ENCODE measurements at regions not wholly inside any gene's neighbourhood (a gene's known extent, or its start where the extent isn't known, plus 50 kb on each side); places are given as distances from the start of the nearest gene placed in this dataset.

- TF ChIP-seq POLR2A (IDR thresholded peaks at IDR 0.05): no peak
- TF ChIP-seq, protein P1, sequence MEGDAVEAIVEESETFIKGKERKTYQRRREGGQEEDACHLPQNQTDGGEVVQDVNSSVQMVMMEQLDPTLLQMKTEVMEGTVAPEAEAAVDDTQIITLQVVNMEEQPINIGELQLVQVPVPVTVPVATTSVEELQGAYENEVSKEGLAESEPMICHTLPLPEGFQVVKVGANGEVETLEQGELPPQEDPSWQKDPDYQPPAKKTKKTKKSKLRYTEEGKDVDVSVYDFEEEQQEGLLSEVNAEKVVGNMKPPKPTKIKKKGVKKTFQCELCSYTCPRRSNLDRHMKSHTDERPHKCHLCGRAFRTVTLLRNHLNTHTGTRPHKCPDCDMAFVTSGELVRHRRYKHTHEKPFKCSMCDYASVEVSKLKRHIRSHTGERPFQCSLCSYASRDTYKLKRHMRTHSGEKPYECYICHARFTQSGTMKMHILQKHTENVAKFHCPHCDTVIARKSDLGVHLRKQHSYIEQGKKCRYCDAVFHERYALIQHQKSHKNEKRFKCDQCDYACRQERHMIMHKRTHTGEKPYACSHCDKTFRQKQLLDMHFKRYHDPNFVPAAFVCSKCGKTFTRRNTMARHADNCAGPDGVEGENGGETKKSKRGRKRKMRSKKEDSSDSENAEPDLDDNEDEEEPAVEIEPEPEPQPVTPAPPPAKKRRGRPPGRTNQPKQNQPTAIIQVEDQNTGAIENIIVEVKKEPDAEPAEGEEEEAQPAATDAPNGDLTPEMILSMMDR (IDR thresholded peaks at IDR 0.05): no peak
Observed at GRCh38 chr21:28226563-28226962, 766.1 kb downstream of the LTN1 start.

All from vagina (tissue), 2 donors.